Adrenal gland (tissue), 5 donors: ENCODE measurements at regions not wholly inside any gene's neighbourhood (a gene's known extent, or its start where the extent isn't known, plus 50 kb on each side); places are given as distances from the start of the nearest gene placed in this dataset.
"Not testable (repeated sequence)": the region's sequence is repeated elsewhere in the genome, so short reads cannot be mapped to it uniquely, and the experiment has no call there.

Source experiments
- POLR2A ChIP-seq, 2 donors: fragments of 450-650 bp; IDR thresholded peaks; one replicate each; pipeline ENCODE4 v1.6.1; 2017; ENCODE audit warnings: antibody characterized with exemption in 2 of 2, mild to moderate bottlenecking in 2 of 2, moderate library complexity in 1 of 2
- TF ChIP-seq, protein P1 (sequence below), 6 experiments: fragments of 450-650 bp in 4 of 6; fragments of 200-600 bp in 2 of 6; sonication (generic) in 1 of 6; IDR thresholded peaks; 1 replicate in 5 of 6; 2 replicates in 1 of 6; pipeline versions ENCODE4 v1.5.1 to v1.8.0; 2016 to 2021; ENCODE audit warnings: antibody characterized with exemption in 6 of 6, mild to moderate bottlenecking in 2 of 6, moderate library complexity in 1 of 6
- donor health status: DM: no; HTN: no; CAD: no.

DNA sequence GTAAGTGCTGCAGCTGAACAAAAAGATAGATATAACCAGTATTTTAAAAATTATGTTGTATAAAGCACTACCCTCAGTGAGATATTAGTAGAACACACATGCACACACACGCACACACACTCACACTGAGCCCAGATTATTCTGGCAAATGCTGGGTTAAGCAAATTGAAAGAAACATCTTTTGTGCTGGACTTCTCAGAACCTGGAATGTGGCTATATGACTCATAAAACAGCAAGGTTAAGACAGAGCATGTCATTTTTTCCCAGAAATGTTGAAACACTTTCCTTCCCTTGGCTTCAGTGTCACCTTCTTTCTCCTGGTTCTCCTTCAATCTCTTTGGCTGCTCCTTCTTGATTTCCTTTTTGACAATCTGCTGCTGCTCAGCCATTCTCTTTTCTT, 435.8 kb upstream of the DEFB115 start:
- TF ChIP-seq, protein P1, sequence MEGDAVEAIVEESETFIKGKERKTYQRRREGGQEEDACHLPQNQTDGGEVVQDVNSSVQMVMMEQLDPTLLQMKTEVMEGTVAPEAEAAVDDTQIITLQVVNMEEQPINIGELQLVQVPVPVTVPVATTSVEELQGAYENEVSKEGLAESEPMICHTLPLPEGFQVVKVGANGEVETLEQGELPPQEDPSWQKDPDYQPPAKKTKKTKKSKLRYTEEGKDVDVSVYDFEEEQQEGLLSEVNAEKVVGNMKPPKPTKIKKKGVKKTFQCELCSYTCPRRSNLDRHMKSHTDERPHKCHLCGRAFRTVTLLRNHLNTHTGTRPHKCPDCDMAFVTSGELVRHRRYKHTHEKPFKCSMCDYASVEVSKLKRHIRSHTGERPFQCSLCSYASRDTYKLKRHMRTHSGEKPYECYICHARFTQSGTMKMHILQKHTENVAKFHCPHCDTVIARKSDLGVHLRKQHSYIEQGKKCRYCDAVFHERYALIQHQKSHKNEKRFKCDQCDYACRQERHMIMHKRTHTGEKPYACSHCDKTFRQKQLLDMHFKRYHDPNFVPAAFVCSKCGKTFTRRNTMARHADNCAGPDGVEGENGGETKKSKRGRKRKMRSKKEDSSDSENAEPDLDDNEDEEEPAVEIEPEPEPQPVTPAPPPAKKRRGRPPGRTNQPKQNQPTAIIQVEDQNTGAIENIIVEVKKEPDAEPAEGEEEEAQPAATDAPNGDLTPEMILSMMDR (IDR thresholded peaks at IDR 0.05): not testable (repeated sequence)
- not testable (repeated sequence) for TF ChIP-seq POLR2A (IDR thresholded peaks at IDR 0.05)
